SK-N-SH (cell line): ENCODE measurements at regions not wholly inside any gene's neighbourhood (a gene's known extent, or its start where the extent isn't known, plus 50 kb on each side); places are given as distances from the start of the nearest gene placed in this dataset.

ENCODE experiments used
- EZH2phosphoT487 ChIP-seq: fragments of 200-600 bp; sonication (generic); IDR thresholded peaks from 2 replicates; pipeline ENCODE4 v1.6.1; 2017; ENCODE audit warnings: low read depth, mixed run types, mild to moderate bottlenecking, antibody characterized with exemption, moderate library complexity, borderline replicate concordance
- GABPA ChIP-seq: IDR thresholded peaks from 2 replicates; pipeline ENCODE4 v1.4.0; 2012; ENCODE audit warnings: low read depth, mild to moderate bottlenecking
- GATA2 ChIP-seq: sonication (generic); formaldehyde crosslinking; IDR thresholded peaks from 2 replicates; pipeline ENCODE4 v1.5.0; 2020; ENCODE audit warnings: mild to moderate bottlenecking, missing genetic modification reagents
- PBX3 ChIP-seq: IDR thresholded peaks from 2 replicates; pipeline ENCODE4; 2012
- RFX5 ChIP-seq: IDR thresholded peaks from 2 replicates; pipeline ENCODE4 v1.6.1; 2012; ENCODE audit warnings: mild to moderate bottlenecking, improper control_type of control experiment, low read length
- TAF1 ChIP-seq: IDR thresholded peaks from 2 replicates; pipeline ENCODE4 v1.6.1; 2012; ENCODE audit warnings: low read depth, mild to moderate bottlenecking, low read length, moderate library complexity, borderline replicate concordance
- TF ChIP-seq, protein P1 (sequence below): fragments of 200-600 bp; sonication (generic); IDR thresholded peaks from 2 replicates; pipeline ENCODE4 v1.6.1; 2017; ENCODE audit warnings: antibody characterized with exemption, mild to moderate bottlenecking, moderate library complexity
- TF ChIP-seq, protein P2 (sequence below): fragments of 150-350 bp; IDR thresholded peaks from 2 replicates; pipeline ENCODE4 v1.6.1; 2016; ENCODE audit warnings: mild to moderate bottlenecking, low read depth, low read length
- TF ChIP-seq, protein P3 (sequence below): IDR thresholded peaks from 2 replicates; pipeline ENCODE4 v1.4.0; 2012; ENCODE audit warnings: low read depth

- TF ChIP-seq, protein P1, sequence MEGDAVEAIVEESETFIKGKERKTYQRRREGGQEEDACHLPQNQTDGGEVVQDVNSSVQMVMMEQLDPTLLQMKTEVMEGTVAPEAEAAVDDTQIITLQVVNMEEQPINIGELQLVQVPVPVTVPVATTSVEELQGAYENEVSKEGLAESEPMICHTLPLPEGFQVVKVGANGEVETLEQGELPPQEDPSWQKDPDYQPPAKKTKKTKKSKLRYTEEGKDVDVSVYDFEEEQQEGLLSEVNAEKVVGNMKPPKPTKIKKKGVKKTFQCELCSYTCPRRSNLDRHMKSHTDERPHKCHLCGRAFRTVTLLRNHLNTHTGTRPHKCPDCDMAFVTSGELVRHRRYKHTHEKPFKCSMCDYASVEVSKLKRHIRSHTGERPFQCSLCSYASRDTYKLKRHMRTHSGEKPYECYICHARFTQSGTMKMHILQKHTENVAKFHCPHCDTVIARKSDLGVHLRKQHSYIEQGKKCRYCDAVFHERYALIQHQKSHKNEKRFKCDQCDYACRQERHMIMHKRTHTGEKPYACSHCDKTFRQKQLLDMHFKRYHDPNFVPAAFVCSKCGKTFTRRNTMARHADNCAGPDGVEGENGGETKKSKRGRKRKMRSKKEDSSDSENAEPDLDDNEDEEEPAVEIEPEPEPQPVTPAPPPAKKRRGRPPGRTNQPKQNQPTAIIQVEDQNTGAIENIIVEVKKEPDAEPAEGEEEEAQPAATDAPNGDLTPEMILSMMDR: no peak
- no peak for TF ChIP-seq GABPA
- no peak for TF ChIP-seq EZH2phosphoT487
- no peak for TF ChIP-seq PBX3
- TF ChIP-seq, protein P2, sequence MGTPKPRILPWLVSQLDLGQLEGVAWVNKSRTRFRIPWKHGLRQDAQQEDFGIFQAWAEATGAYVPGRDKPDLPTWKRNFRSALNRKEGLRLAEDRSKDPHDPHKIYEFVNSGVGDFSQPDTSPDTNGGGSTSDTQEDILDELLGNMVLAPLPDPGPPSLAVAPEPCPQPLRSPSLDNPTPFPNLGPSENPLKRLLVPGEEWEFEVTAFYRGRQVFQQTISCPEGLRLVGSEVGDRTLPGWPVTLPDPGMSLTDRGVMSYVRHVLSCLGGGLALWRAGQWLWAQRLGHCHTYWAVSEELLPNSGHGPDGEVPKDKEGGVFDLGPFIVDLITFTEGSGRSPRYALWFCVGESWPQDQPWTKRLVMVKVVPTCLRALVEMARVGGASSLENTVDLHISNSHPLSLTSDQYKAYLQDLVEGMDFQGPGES: no peak
- TF ChIP-seq TAF1: no peak
- TF ChIP-seq GATA2: no peak
- TF ChIP-seq, protein P3, sequence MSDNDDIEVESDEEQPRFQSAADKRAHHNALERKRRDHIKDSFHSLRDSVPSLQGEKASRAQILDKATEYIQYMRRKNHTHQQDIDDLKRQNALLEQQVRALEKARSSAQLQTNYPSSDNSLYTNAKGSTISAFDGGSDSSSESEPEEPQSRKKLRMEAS: no peak
- no peak for TF ChIP-seq RFX5
Measured at GRCh38 chr2:187003611-187004010, 154.6 kb upstream of the ZSWIM2 start.
